Adipocyte (in vitro differentiated cells): ENCODE measurements at regions not wholly inside any gene's neighbourhood (a gene's known extent, or its start where the extent isn't known, plus 50 kb on each side); places are given as distances from the start of the nearest gene placed in this dataset.

Source experiments
- DNase-seq: peaks from one replicate; pipeline ENCODE4 v3.0.0-alpha.2; 2015; ENCODE audit warnings: low read depth
- H3K27me3 ChIP-seq: replicated peaks from 2 replicates; pipeline ENCODE4 v1.7.0; 2013; ENCODE audit warnings: mild to moderate bottlenecking, low read length, moderate library complexity; ENCODE audit not compliant: control insufficient read depth, insufficient read depth
- H3K36me3 ChIP-seq: 2 replicates; pipeline ENCODE4 v1.7.0; 2013; ENCODE audit warnings: low read length, mild to moderate bottlenecking, moderate library complexity; ENCODE audit not compliant: control insufficient read depth, insufficient read depth, severe bottlenecking
- H3K4me1 ChIP-seq: 2 replicates; pipeline ENCODE4 v1.7.0; 2013; ENCODE audit warnings: mild to moderate bottlenecking, low read length, moderate library complexity; ENCODE audit not compliant: control insufficient read depth, insufficient read depth
- H3K4me3 ChIP-seq: 2 replicates; pipeline ENCODE4 v1.7.0; 2013; ENCODE audit warnings: mild to moderate bottlenecking, low read length, moderate library complexity
- H3K9ac ChIP-seq: 2 replicates; pipeline ENCODE4 v1.7.0; 2013; ENCODE audit warnings: mild to moderate bottlenecking, low read length, moderate library complexity
- H3K9me3 ChIP-seq: 2 replicates; pipeline ENCODE4 v1.7.0; 2013; ENCODE audit warnings: mild to moderate bottlenecking, low read length, moderate library complexity; ENCODE audit not compliant: control insufficient read depth

GRCh38 chr3:30221619-30222018, 384.8 kb upstream of the TGFBR2 start:
- DNase-seq: no peak
- Histone ChIP-seq H3K9ac (no peak overlapping the region), H3K27me3 (no peaks in the 10 kb centered on the region), H3K4me3 (no peak overlapping the region), H3K9me3 (no peaks in the 10 kb centered on the region), H3K36me3 (no peaks in the 10 kb centered on the region), H3K4me1 (peaks cover 10% of the 10 kb centered on the region)

GRCh38 chr3:30222441-30222840, 384.0 kb upstream of the TGFBR2 start:
- no peak overlapping the region for H3K4me3 ChIP-seq
- no peaks in the 10 kb centered on the region for H3K36me3 ChIP-seq
- H3K9me3 ChIP-seq: no peaks in the 10 kb centered on the region
- no peak overlapping the region for H3K9ac ChIP-seq
- H3K27me3 ChIP-seq: no peaks in the 10 kb centered on the region
- H3K4me1 ChIP-seq: peaks cover 15% of the 10 kb centered on the region
- DNase-seq: peak; percentile 14

GRCh38 chr3:30225021-30225420, 381.4 kb upstream of the TGFBR2 start:
- Histone ChIP-seq H3K27me3 (no peaks in the 10 kb centered on the region), H3K36me3 (no peaks in the 10 kb centered on the region), H3K4me3 (no peak overlapping the region), H3K4me1 (peaks cover 30% of the 10 kb centered on the region), H3K9me3 (no peaks in the 10 kb centered on the region), H3K9ac (no peak overlapping the region)
- no peak for DNase-seq

- H3K4me1 ChIP-seq: peaks cover 42% of the 10 kb centered on the region
Observed at GRCh38 chr3:30226601-30227151, 379.7 kb upstream of the TGFBR2 start.

GRCh38 chr3:30227571-30228301, 378.7 kb upstream of the TGFBR2 start:
- peak; percentile 86 for DNase-seq
- Histone ChIP-seq H3K27me3 (no peaks in the 10 kb centered on the region), H3K4me1 (peaks cover 43% of the 10 kb centered on the region), H3K9me3 (no peaks in the 10 kb centered on the region), H3K4me3 (peak overlapping the region; percentile 34), H3K36me3 (no peaks in the 10 kb centered on the region), H3K9ac (peak overlapping the region; percentile 19)

More at GRCh38 chr3:30226601-30227151, 379.7 kb upstream of the TGFBR2 start:
- Histone ChIP-seq H3K27me3 (no peaks in the 10 kb centered on the region), H3K36me3 (no peaks in the 10 kb centered on the region), H3K9ac (no peak overlapping the region), H3K9me3 (no peaks in the 10 kb centered on the region), H3K4me3 (no peak overlapping the region)
- no peak for DNase-seq

GRCh38 chr3:30228302-30228631, 378.1 kb upstream of the TGFBR2 start:
- no peaks in the 10 kb centered on the region for H3K9me3 ChIP-seq
- no peak overlapping the region for H3K4me3 ChIP-seq
- peaks cover 44% of the 10 kb centered on the region for H3K4me1 ChIP-seq
- H3K27me3 ChIP-seq: no peaks in the 10 kb centered on the region
- DNase-seq: no peak
- H3K36me3 ChIP-seq: no peaks in the 10 kb centered on the region
- peak overlapping the region; percentile 31 for H3K9ac ChIP-seq

- H3K4me3 ChIP-seq: peak overlapping the region; percentile 57
- peak overlapping the region; percentile 62 for H3K9ac ChIP-seq
- DNase-seq: peak; percentile 73
- H3K27me3 ChIP-seq: no peaks in the 10 kb centered on the region
- no peaks in the 10 kb centered on the region for H3K9me3 ChIP-seq
- no peaks in the 10 kb centered on the region for H3K36me3 ChIP-seq
- H3K4me1 ChIP-seq: peaks cover 49% of the 10 kb centered on the region
Observed at GRCh38 chr3:30231277-30232141, 374.9 kb upstream of the TGFBR2 start.

- H3K4me3 ChIP-seq: peak overlapping the region; percentile 57
- no peaks in the 10 kb centered on the region for H3K9me3 ChIP-seq
- no peak for DNase-seq
- peak overlapping the region; percentile 62 for H3K9ac ChIP-seq
- no peaks in the 10 kb centered on the region for H3K36me3 ChIP-seq
- H3K27me3 ChIP-seq: no peaks in the 10 kb centered on the region
- peaks cover 48% of the 10 kb centered on the region for H3K4me1 ChIP-seq
Observed at GRCh38 chr3:30232142-30232541, 374.3 kb upstream of the TGFBR2 start.

GRCh38 chr3:30233913-30234646, 372.3 kb upstream of the TGFBR2 start:
- no peak for DNase-seq

GRCh38 chr3:30236011-30236410, 370.4 kb upstream of the TGFBR2 start:
- DNase-seq: no peak
- Histone ChIP-seq H3K4me3 (no peak overlapping the region), H3K9me3 (peaks cover 9% of the 10 kb centered on the region)

More at GRCh38 chr3:30233913-30234646, 372.3 kb upstream of the TGFBR2 start:
- Histone ChIP-seq H3K4me1 (peaks cover 29% of the 10 kb centered on the region), H3K9ac (no peak overlapping the region), H3K36me3 (no peaks in the 10 kb centered on the region), H3K4me3 (no peak overlapping the region), H3K27me3 (no peaks in the 10 kb centered on the region), H3K9me3 (peaks cover 9% of the 10 kb centered on the region)

GRCh38 chr3:30241721-30242120, 364.7 kb upstream of the TGFBR2 start:
- Histone ChIP-seq H3K4me3 (no peak overlapping the region), H3K27me3 (no peaks in the 10 kb centered on the region), H3K4me1 (no peaks in the 10 kb centered on the region), H3K36me3 (no peaks in the 10 kb centered on the region), H3K9me3 (peaks cover 9% of the 10 kb centered on the region), H3K9ac (no peak overlapping the region)
- DNase-seq: no peak

More at GRCh38 chr3:30236011-30236410, 370.4 kb upstream of the TGFBR2 start:
- H3K9ac ChIP-seq: no peak overlapping the region
- H3K4me1 ChIP-seq: peaks cover 21% of the 10 kb centered on the region
- H3K36me3 ChIP-seq: no peaks in the 10 kb centered on the region
- H3K27me3 ChIP-seq: no peaks in the 10 kb centered on the region
